Peyer's patch (tissue), 4 donors: ENCODE measurements at regions not wholly inside any gene's neighbourhood (a gene's known extent, or its start where the extent isn't known, plus 50 kb on each side); places are given as distances from the start of the nearest gene placed in this dataset.

ENCODE experiments used
- POLR2A ChIP-seq, 2 donors: fragments of 450-650 bp; IDR thresholded peaks; one replicate each; pipeline ENCODE4 v1.5.1; 2017; ENCODE audit warnings: antibody characterized with exemption in 2 of 2, mild to moderate bottlenecking in 2 of 2, moderate library complexity in 2 of 2
- TF ChIP-seq, protein P1 (sequence below), 6 experiments: fragments of 450-650 bp in 4 of 6; fragments of 200-600 bp in 2 of 6; sonication (generic) in 1 of 6; IDR thresholded peaks; one replicate each; pipeline ENCODE4 v1.5.1; 2017 to 2019; ENCODE audit warnings: antibody characterized with exemption in 6 of 6, mild to moderate bottlenecking in 3 of 6, moderate library complexity in 1 of 6

GRCh38 chr2:22788749-22789327 lies 596.1 kb upstream of the KLHL29 start:
- TF ChIP-seq, protein P1, sequence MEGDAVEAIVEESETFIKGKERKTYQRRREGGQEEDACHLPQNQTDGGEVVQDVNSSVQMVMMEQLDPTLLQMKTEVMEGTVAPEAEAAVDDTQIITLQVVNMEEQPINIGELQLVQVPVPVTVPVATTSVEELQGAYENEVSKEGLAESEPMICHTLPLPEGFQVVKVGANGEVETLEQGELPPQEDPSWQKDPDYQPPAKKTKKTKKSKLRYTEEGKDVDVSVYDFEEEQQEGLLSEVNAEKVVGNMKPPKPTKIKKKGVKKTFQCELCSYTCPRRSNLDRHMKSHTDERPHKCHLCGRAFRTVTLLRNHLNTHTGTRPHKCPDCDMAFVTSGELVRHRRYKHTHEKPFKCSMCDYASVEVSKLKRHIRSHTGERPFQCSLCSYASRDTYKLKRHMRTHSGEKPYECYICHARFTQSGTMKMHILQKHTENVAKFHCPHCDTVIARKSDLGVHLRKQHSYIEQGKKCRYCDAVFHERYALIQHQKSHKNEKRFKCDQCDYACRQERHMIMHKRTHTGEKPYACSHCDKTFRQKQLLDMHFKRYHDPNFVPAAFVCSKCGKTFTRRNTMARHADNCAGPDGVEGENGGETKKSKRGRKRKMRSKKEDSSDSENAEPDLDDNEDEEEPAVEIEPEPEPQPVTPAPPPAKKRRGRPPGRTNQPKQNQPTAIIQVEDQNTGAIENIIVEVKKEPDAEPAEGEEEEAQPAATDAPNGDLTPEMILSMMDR (IDR thresholded peaks at IDR 0.05): no peak
- TF ChIP-seq POLR2A (IDR thresholded peaks at IDR 0.05): no peak
